Left lung (tissue), 4 donors: ENCODE measurements at regions not wholly inside any gene's neighbourhood (a gene's known extent, or its start where the extent isn't known, plus 50 kb on each side); places are given as distances from the start of the nearest gene placed in this dataset.

Experiments used
- ATAC-seq: fragments of 200-7000 bp; cut with Tn5 transposase; one replicate; pipeline ENCODE4 v1.9.1; 2020; ENCODE audit warnings: moderate library complexity
- DNase-seq, 4 donors: peaks; one replicate each; pipeline ENCODE4 v3.0.0-alpha.2; 2013 to 2020
- H3K27ac ChIP-seq, 2 donors: fragments of 200-600 bp; sonication (generic) in 1 of 2; one replicate each; pipeline versions ENCODE4 v1.5.0 to v1.8.0; 2020 to 2021
- H3K27me3 ChIP-seq, 2 donors: fragments of 200-600 bp; sonication (generic) in 1 of 2; one replicate each; pipeline versions ENCODE4 v1.5.0 to v1.8.0; 2020 to 2021
- H3K36me3 ChIP-seq, 2 donors: fragments of 200-600 bp; sonication (generic) in 1 of 2; one replicate each; pipeline versions ENCODE4 v1.5.0 to v1.8.0; 2020 to 2021
- H3K4me1 ChIP-seq, 2 donors: fragments of 200-600 bp; one replicate each; pipeline ENCODE4 v1.8.0; 2021
- H3K4me3 ChIP-seq, 2 donors: fragments of 200-600 bp; sonication (generic) in 1 of 2; one replicate each; pipeline versions ENCODE4 v1.5.0 to v1.8.0; 2020 to 2021; ENCODE audit warnings: mild to moderate bottlenecking in 1 of 2
- H3K9me3 ChIP-seq, 2 donors: fragments of 200-600 bp; sonication (generic) in 1 of 2; one replicate each; pipeline versions ENCODE4 v1.5.0 to v1.8.0; 2020 to 2021
- intact Hi-C, 2 donors: fragments of 100-400 bp; cut with DNase I; formaldehyde crosslinking; loops; one replicate each; pipeline versions ENCODE4 v1.11.2 to v1.14.2; 2022
- TF ChIP-seq, protein P1 (sequence below), 2 donors: fragments of 200-600 bp; sonication (generic) in 1 of 2; IDR thresholded peaks; one replicate each; pipeline versions ENCODE4 v1.5.0 to v1.8.0; 2021; ENCODE audit warnings: antibody characterized with exemption in 2 of 2
- donor health status: DM: no; HTN: yes; CAD: no.
- donor health status: DM: no; HTN: no; CAD: no.

DNA sequence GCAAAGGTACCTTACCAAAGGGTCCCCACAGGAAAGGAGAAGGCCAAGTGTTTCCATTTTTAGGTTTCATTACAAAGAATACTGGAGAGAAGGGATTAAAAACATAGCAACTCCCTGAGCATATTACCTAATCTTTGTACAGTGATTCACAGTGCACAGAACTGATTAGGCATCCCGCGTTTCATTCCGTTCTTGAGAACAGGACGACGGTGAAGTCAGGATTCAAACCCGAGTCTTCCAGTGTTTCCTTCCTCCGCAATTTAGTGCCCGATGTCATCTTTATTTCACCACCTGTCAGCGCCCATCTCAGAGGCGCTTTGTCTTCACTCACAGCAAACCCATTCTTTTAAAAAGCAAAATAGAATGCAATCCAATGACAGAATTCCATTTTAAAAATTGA, 488.5 kb downstream of the EIPR1 start:
- Histone ChIP-seq H3K36me3 (no peaks in the 10 kb centered on the region), H3K27me3 (peaks cover 0 to 8% of the 10 kb centered on the region in 2 donors), H3K4me3 (no peak overlapping the region), H3K4me1 (no peaks in the 10 kb centered on the region), H3K27ac (no peak overlapping the region), H3K9me3 (no peaks in the 10 kb centered on the region)
- TF ChIP-seq, protein P1, sequence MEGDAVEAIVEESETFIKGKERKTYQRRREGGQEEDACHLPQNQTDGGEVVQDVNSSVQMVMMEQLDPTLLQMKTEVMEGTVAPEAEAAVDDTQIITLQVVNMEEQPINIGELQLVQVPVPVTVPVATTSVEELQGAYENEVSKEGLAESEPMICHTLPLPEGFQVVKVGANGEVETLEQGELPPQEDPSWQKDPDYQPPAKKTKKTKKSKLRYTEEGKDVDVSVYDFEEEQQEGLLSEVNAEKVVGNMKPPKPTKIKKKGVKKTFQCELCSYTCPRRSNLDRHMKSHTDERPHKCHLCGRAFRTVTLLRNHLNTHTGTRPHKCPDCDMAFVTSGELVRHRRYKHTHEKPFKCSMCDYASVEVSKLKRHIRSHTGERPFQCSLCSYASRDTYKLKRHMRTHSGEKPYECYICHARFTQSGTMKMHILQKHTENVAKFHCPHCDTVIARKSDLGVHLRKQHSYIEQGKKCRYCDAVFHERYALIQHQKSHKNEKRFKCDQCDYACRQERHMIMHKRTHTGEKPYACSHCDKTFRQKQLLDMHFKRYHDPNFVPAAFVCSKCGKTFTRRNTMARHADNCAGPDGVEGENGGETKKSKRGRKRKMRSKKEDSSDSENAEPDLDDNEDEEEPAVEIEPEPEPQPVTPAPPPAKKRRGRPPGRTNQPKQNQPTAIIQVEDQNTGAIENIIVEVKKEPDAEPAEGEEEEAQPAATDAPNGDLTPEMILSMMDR (IDR thresholded peaks at IDR 0.05), result no peak
- no peak for ATAC-seq
- intact Hi-C loops, result no loop called here
- DNase-seq, result no peak

DNA sequence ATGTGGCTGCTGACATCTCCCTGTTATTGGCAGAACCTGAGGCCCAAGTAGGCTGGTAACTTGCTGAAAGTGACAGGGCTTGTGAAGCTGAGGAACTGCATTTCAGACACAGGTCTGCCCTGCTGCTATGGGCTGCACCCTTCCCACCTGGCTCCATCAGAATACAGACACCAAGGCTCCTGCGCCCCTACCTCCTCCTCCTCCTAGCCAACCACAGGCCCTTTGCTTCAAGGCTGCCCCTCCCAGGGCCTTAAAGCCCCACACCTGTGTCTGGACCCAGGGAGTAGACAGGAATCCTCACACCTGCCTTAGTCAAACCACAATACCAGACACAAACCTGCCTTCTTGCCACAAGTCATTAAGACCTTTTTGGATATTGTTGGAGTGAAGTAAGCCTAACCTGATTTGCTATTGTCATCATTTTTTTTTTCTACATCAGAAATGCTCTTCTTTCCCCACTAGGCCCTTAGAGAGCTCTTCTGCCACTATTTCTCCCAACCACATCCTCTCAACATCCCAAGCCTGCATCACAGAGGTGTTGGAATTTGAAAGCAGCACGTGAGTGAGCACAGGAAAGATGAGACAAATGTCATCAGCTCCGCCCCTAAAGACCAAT, 489.7 kb downstream of the EIPR1 start:
- Histone ChIP-seq H3K9me3 (no peaks in the 10 kb centered on the region), H3K4me1 (no peaks in the 10 kb centered on the region), H3K36me3 (no peaks in the 10 kb centered on the region), H3K27ac (no peak overlapping the region), H3K4me3 (no peak overlapping the region), H3K27me3 (peaks cover 0 to 8% of the 10 kb centered on the region in 2 donors)
- intact Hi-C loops, result no loop called here
- DNase-seq, result no peak
- TF ChIP-seq, protein P1 (IDR thresholded peaks at IDR 0.05), result no peak
- no peak for ATAC-seq

DNA sequence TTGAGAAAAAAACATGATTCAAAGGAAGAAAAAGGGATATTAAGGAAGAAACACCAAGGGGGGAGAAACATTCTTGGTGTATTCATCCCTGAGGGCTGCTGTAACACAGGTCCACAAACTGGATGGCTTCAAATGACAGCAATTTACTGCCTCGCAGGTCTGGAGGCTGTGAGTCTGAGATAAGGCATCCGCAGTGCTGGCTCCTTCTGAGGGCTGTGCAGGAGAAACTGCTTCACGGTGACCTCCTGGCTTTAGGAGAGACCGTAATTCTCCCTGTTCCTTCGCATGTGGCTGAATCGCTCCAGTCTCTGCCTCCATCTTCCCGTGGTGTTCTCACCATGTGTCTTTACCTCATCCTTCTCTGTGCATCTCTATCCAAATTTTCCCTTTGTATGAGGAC, 490.7 kb downstream of the EIPR1 start:
- ATAC-seq, result no peak
- H3K4me1 ChIP-seq, result no peaks in the 10 kb centered on the region
- peaks cover 0 to 4% of the 10 kb centered on the region in 2 donors for H3K9me3 ChIP-seq

DNA sequence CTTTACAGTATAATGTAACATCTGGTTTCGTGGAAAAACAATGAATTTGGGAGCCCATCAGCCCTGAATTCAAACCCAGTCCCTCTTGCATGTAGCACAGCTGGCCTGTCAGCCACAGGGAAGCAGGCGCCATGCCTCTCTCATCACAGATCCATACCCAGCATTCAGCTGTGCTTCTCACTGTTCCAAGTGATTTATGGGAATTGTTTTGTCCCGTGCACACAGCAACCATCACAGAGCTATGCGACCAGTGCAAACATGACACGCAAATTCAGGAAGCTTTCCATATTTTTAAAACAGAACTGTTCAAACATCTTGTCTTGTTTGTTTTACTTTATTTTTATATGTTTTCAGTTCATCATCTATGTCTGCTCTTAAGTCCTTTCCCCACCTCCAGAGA, 496.1 kb downstream of the EIPR1 start:
- Histone ChIP-seq H3K27ac (no peak overlapping the region), H3K4me1 (no peaks in the 10 kb centered on the region), H3K9me3 (peaks cover 0 to 5% of the 10 kb centered on the region in 2 donors), H3K36me3 (no peaks in the 10 kb centered on the region), H3K27me3 (no peaks in the 10 kb centered on the region), H3K4me3 (no peak overlapping the region)
- DNase-seq, result no peak
- TF ChIP-seq, protein P1 (IDR thresholded peaks at IDR 0.05), result no peak
- intact Hi-C loops, result no loop called here
- no peak for ATAC-seq

More for the DNA sequence above, 490.7 kb downstream of the EIPR1 start:
- intact Hi-C loops, result no loop called here
- peaks cover 0 to 8% of the 10 kb centered on the region in 2 donors for H3K27me3 ChIP-seq
- H3K36me3 ChIP-seq, result no peaks in the 10 kb centered on the region
- DNase-seq, result no peak
- no peak overlapping the region for H3K27ac ChIP-seq
- no peak overlapping the region for H3K4me3 ChIP-seq
- TF ChIP-seq, protein P1 (IDR thresholded peaks at IDR 0.05), result no peak

DNA sequence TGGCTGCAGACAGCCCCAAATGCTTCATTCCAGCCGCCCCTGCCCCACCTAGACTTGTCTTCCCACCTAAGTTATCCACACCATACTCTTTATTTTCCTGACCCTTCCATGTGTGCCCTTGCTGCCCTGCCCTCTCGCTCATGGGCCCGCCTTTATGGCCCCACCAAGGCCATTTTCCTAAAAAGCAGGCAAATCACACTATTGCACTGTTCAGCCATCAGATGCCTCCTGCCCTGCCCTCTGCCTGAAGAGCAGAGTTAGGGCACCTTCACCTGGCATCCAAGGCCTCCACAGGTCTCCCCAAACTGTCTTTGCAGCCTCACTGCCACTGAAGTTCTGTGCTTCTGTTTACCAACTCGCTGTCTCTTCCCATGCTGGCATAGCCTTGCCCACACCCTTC, 496.7 kb downstream of the EIPR1 start:
- intact Hi-C loops, result no loop called here

More for the DNA sequence above, 496.7 kb downstream of the EIPR1 start:
- peaks cover 0 to 5% of the 10 kb centered on the region in 2 donors for H3K9me3 ChIP-seq
- DNase-seq (no peak), ATAC-seq (no peak)
- TF ChIP-seq, protein P1 (IDR thresholded peaks at IDR 0.05), result no peak
- no peaks in the 10 kb centered on the region for H3K27me3 ChIP-seq
- no peak overlapping the region for H3K27ac ChIP-seq
- H3K36me3 ChIP-seq, result no peaks in the 10 kb centered on the region
- H3K4me3 ChIP-seq, result no peak overlapping the region
- no peaks in the 10 kb centered on the region for H3K4me1 ChIP-seq
